HG03521 (cell line): ENCODE measurements at regions not wholly inside any gene's neighbourhood (a gene's known extent, or its start where the extent isn't known, plus 50 kb on each side); places are given as distances from the start of the nearest gene placed in this dataset.
"Not testable (repeated sequence)": the region's sequence is repeated elsewhere in the genome, so short reads cannot be mapped to it uniquely, and the experiment has no call there.

ENCODE experiments used
- ATAC-seq: cut with Tn5 transposase; IDR thresholded peaks from one replicate; pipeline ENCODE4 v1.9.1; 2021; ENCODE audit warnings: mild to moderate bottlenecking, moderate library complexity; ENCODE audit not compliant: unreplicated experiment

- no peak for ATAC-seq
These were observed 236.6 kb upstream of the NOL4 start for GRCh38 chr18:34461266-34461665.

- no peak for ATAC-seq
These were observed 242.3 kb upstream of the NOL4 start for GRCh38 chr18:34467058-34467457.

GRCh38 chr18:34480162-34480700 lies 229.9 kb upstream of the DTNA start:
- ATAC-seq: no peak

- ATAC-seq: no peak
These were observed 227.9 kb upstream of the DTNA start for GRCh38 chr18:34482204-34482603.

GRCh38 chr18:34483198-34483597 lies 226.9 kb upstream of the DTNA start:
- ATAC-seq: no peak

- no peak for ATAC-seq
These were observed 218.4 kb upstream of the DTNA start for GRCh38 chr18:34491719-34492118.

- ATAC-seq: no peak
These were observed 217.4 kb upstream of the DTNA start for GRCh38 chr18:34492652-34493051.

GRCh38 chr18:34493099-34493544 lies 217.0 kb upstream of the DTNA start:
- peak; percentile 45 for ATAC-seq

- ATAC-seq: peak; percentile 76
These were observed 216.3 kb upstream of the DTNA start for GRCh38 chr18:34493566-34494358.

GRCh38 chr18:34494359-34494696 lies 215.8 kb upstream of the DTNA start:
- no peak for ATAC-seq

GRCh38 chr18:34495506-34495905 lies 214.6 kb upstream of the DTNA start:
- ATAC-seq: no peak

GRCh38 chr18:34501553-34501952 lies 208.5 kb upstream of the DTNA start:
- ATAC-seq: no peak

GRCh38 chr18:34506198-34506597 lies 203.9 kb upstream of the DTNA start:
- ATAC-seq: no peak

GRCh38 chr18:34509163-34509562 lies 200.9 kb upstream of the DTNA start:
- ATAC-seq: no peak

- ATAC-seq: no peak
These were observed 200.1 kb upstream of the DTNA start for GRCh38 chr18:34509879-34510586.

- ATAC-seq: no peak
These were observed 199.2 kb upstream of the DTNA start for GRCh38 chr18:34510926-34511325.

- ATAC-seq: no peak
These were observed 198.7 kb upstream of the DTNA start for GRCh38 chr18:34511435-34511834.

GRCh38 chr18:34511879-34512278 lies 198.2 kb upstream of the DTNA start:
- ATAC-seq: no peak

GRCh38 chr18:34514238-34514637 lies 195.9 kb upstream of the DTNA start:
- ATAC-seq: no peak

- no peak for ATAC-seq
These were observed 195.1 kb upstream of the DTNA start for GRCh38 chr18:34514957-34515356.

GRCh38 chr18:34516355-34516754 lies 193.7 kb upstream of the DTNA start:
- not testable (repeated sequence) for ATAC-seq

- ATAC-seq: not testable (repeated sequence)
These were observed 193.1 kb upstream of the DTNA start for GRCh38 chr18:34516996-34517395.
